ENCODE measurements at regions not wholly inside any gene's neighbourhood (a gene's known extent, or its start where the extent isn't known, plus 50 kb on each side); places are given as distances from the start of the nearest gene placed in this dataset.
"Not testable (repeated sequence)": the region's sequence is repeated elsewhere in the genome, so short reads cannot be mapped to it uniquely, and the experiment has no call there.

GRCh38 chr3:150328654-150329040 lies 79.5 kb upstream of the TSC22D2 start:
- no peak for DNase-seq (ENCODE audit: low spot score)

GRCh38 chr3:150327678-150328653 lies 80.1 kb upstream of the TSC22D2 start:
- no peak for DNase-seq (ENCODE audit: low spot score)

GRCh38 chr3:150324788-150325187 lies 83.3 kb upstream of the TSC22D2 start:
- no peak for DNase-seq (ENCODE audit: low spot score)

- DNase-seq (ENCODE audit: low spot score): no peak
These were observed 83.9 kb upstream of the TSC22D2 start for GRCh38 chr3:150324245-150324644.

- DNase-seq (ENCODE audit: low spot score): no peak
These were observed 84.3 kb upstream of the TSC22D2 start for GRCh38 chr3:150323770-150324169.

- not testable (repeated sequence) for DNase-seq (ENCODE audit: low spot score)
These were observed 85.0 kb upstream of the TSC22D2 start for GRCh38 chr3:150323091-150323490.

GRCh38 chr3:150320971-150321370 lies 87.1 kb upstream of the TSC22D2 start:
- not testable (repeated sequence) for DNase-seq (ENCODE audit: low spot score)

- peak; percentile 87 for DNase-seq (ENCODE audit: low spot score)
These were observed 88.2 kb upstream of the TSC22D2 start for GRCh38 chr3:150319900-150320299.

- DNase-seq (ENCODE audit: low spot score): no peak
These were observed 90.6 kb upstream of the TSC22D2 start for GRCh38 chr3:150317469-150317868.

GRCh38 chr3:150315721-150316120 lies 92.4 kb upstream of the TSC22D2 start:
- DNase-seq (ENCODE audit: low spot score): no peak

- no peak for DNase-seq (ENCODE audit: low spot score)
These were observed 93.7 kb upstream of the TSC22D2 start for GRCh38 chr3:150314248-150315004.

- no peak for DNase-seq (ENCODE audit: low spot score)
These were observed 96.0 kb upstream of the TSC22D2 start for GRCh38 chr3:150312018-150312657.

GRCh38 chr3:150311156-150311555 lies 96.9 kb upstream of the TSC22D2 start:
- DNase-seq (ENCODE audit: low spot score): no peak

GRCh38 chr3:150309557-150309956 lies 98.5 kb upstream of the TSC22D2 start:
- peak; percentile 38 for DNase-seq (ENCODE audit: low spot score)

GRCh38 chr3:150309257-150309542 lies 98.9 kb upstream of the TSC22D2 start:
- DNase-seq (ENCODE audit: low spot score): no peak

GRCh38 chr3:150308481-150309256 lies 99.4 kb upstream of the TSC22D2 start:
- DNase-seq (ENCODE audit: low spot score): no peak

GRCh38 chr3:150308037-150308319 lies 100.1 kb upstream of the TSC22D2 start:
- no peak for DNase-seq (ENCODE audit: low spot score)

- no peak for DNase-seq (ENCODE audit: low spot score)
These were observed 100.6 kb upstream of the TSC22D2 start for GRCh38 chr3:150307311-150308036.

- no peak for DNase-seq (ENCODE audit: low spot score)
These were observed 101.2 kb upstream of the TSC22D2 start for GRCh38 chr3:150306906-150307305.

GRCh38 chr3:150306083-150306482 lies 102.0 kb upstream of the TSC22D2 start:
- no peak for DNase-seq (ENCODE audit: low spot score)

GRCh38 chr3:150303768-150304167 lies 104.3 kb upstream of the TSC22D2 start:
- no peak for DNase-seq (ENCODE audit: low spot score)

GRCh38 chr3:150302246-150302645 lies 105.9 kb upstream of the TSC22D2 start:
- no peak for DNase-seq (ENCODE audit: low spot score)
